ENCODE measurements at regions not wholly inside any gene's neighbourhood (a gene's known extent, or its start where the extent isn't known, plus 50 kb on each side); places are given as distances from the start of the nearest gene placed in this dataset.

GRCh38 chr6:169946971-169947370 is 195.5 kb downstream of the ERMARD start:
- H3K4me3 ChIP-seq (ENCODE audit: extremely low read depth in 1 of 4, insufficient read depth in 2 of 4, low read depth in 3 of 4, low read length in 4 of 4): no peak overlapping the region
- POLR2A ChIA-PET (ENCODE audit: partially characterized antibody): interaction anchor here (1.0 kb wide), 1 partner anchor 16 kb away, joined by 3 read pairs; no protein-coding TSS in a partner anchor
- 100% methylated on average over 1 of the region's 1 CpG; no CpG with 5 or more reads in 1 of the 2 experiments for WGBS, 2 experiments (ENCODE audit: extremely low coverage in 1 of 2, insufficient coverage in 1 of 2, insufficient read length in 1 of 2, insufficient replicate concordance in 2 of 2, low coverage in 1 of 2, low lambda C conversion rate in 2 of 2, missing lambda C conversion rate in 1 of 2)

More at GRCh38 chr6:169946971-169947370, 195.5 kb downstream of the ERMARD start:
- CTCF ChIA-PET (ENCODE audit: partially characterized antibody): interaction anchor here (0.8 to 1.0 kb wide), 3 partner anchors 16 to 163 kb away, joined by 3 read pairs; no protein-coding TSS in a partner anchor
- Histone ChIP-seq H2AK5ac (ENCODE audit: low read depth, low read length) (no peak overlapping the region), H3K23ac (ENCODE audit: insufficient read length) (no peak overlapping the region), H3K9ac (replicated peaks in 1 of 4; ENCODE audit: extremely low read depth in 1 of 4, low read depth in 3 of 4, low read length in 3 of 4) (no peak overlapping the region), H2BK120ac (replicated peaks; ENCODE audit: low read depth, low read length) (no peak overlapping the region), H3K4me1 (replicated peaks in 1 of 4; ENCODE audit: control insufficient read depth in 3 of 4, insufficient read depth in 4 of 4, low read length in 3 of 4) (no peaks in the 10 kb centered on the region), H3K9me3 (ENCODE audit: insufficient read depth in 2 of 2, low read depth in 1 of 2, low read length in 1 of 2) (0 out of 4 replicates have a peak, but pooled peaks cover 0 to 3% of the 10 kb centered on the region in 2 experiments), H4K8ac (ENCODE audit: extremely low read depth, insufficient read depth, low read length) (no peak overlapping the region), H3K79me2 (ENCODE audit: control insufficient read depth in 1 of 2, insufficient read depth in 2 of 2, low read length in 2 of 2) (no peaks in the 10 kb centered on the region), H2BK12ac (ENCODE audit: low read depth, low read length) (no peak overlapping the region), H3K23me2 (ENCODE audit: low read depth, low read length) (no peaks in the 10 kb centered on the region), H4K91ac (replicated peaks; ENCODE audit: insufficient read length, low read length) (no peak overlapping the region), H4K5ac (ENCODE audit: insufficient read length, low read depth, low read length) (no peak overlapping the region), H3K14ac (ENCODE audit: insufficient read length) (no peak overlapping the region), H4K20me1 (replicated peaks in 1 of 2; ENCODE audit: control insufficient read depth in 1 of 2, insufficient read depth in 2 of 2, low read length in 2 of 2) (no peaks in the 10 kb centered on the region), H3K79me1 (ENCODE audit: low read depth, low read length) (no peaks in the 10 kb centered on the region), H3K18ac (ENCODE audit: extremely low read depth, low read length) (no peak overlapping the region), H2BK20ac (ENCODE audit: low read length) (no peak overlapping the region), H3K4me2 (ENCODE audit: insufficient read depth in 1 of 2, low read depth in 2 of 2, low read length in 2 of 2) (no peak overlapping the region), H3K56ac (replicated peaks; ENCODE audit: insufficient read length, low read depth, low read length) (no peak overlapping the region), H3K27me3 (replicated peaks in 1 of 4; ENCODE audit: control insufficient read depth in 3 of 4, extremely low read depth in 1 of 4, insufficient read depth in 3 of 4, low read length in 3 of 4) (no peaks in the 10 kb centered on the region; a peak in 2 of 7 replicates), H2BK15ac (ENCODE audit: low read length) (no peak overlapping the region), H2AFZ (ENCODE audit: low read length) (no peak overlapping the region), H3K4ac (replicated peaks; ENCODE audit: insufficient read length, low read depth, low read length) (no peak overlapping the region), H3K27ac (ENCODE audit: low read depth, low read length) (no peak overlapping the region), H3K36me3 (ENCODE audit: control insufficient read depth in 2 of 4, insufficient read depth in 4 of 4, low read length in 3 of 4) (no peaks in the 10 kb centered on the region), H2BK5ac (ENCODE audit: low read depth, low read length) (no peak overlapping the region)
- TF ChIP-seq PHF8 (conservative IDR thresholded peaks at IDR 0.05; ENCODE audit: low read depth, low read length) (no peak), RNF2 (IDR thresholded peaks at IDR 0.05; ENCODE audit: borderline replicate concordance, low read depth, low read length, missing control alignments, poor library complexity, severe bottlenecking) (no peak), CBX8 (IDR thresholded peaks at IDR 0.05; ENCODE audit: borderline replicate concordance, low read depth, low read length) (no peak), TCF12 (IDR thresholded peaks at IDR 0.05; ENCODE audit: low read depth, low read length) (no peak), NANOG (IDR thresholded peaks at IDR 0.05; ENCODE audit: insufficient read depth, low read depth, low read length, poor library complexity, severe bottlenecking) (no peak), GTF2F1 (IDR thresholded peaks at IDR 0.05; ENCODE audit: borderline replicate concordance, low read depth, low read length) (no peak), HDAC6 (IDR thresholded peaks at IDR 0.05; ENCODE audit: low read depth, low read length) (no peak), KDM5A (IDR thresholded peaks at IDR 0.05; ENCODE audit: low read length) (no peak), POU5F1 (IDR thresholded peaks at IDR 0.05; ENCODE audit: low read depth, low read length) (no peak), BACH1 (IDR thresholded peaks at IDR 0.05; ENCODE audit: low read length) (no peak)
- FAIRE-seq (no peak), DNase-seq (ENCODE audit: low read depth in 1 of 2, low spot score in 2 of 2) (no peak)

Measured in H1 (cell line).